HEK293 (cell line): ENCODE measurements at regions not wholly inside any gene's neighbourhood (a gene's known extent, or its start where the extent isn't known, plus 50 kb on each side); places are given as distances from the start of the nearest gene placed in this dataset.

Source experiments
- ATF2 ChIP-seq: fragments of 450-650 bp; formaldehyde crosslinking; IDR thresholded peaks from 2 replicates; pipeline ENCODE4 v1.5.1; 2016; ENCODE audit warnings: missing biosample characterization, missing genetic modification characterization, low read depth
- OSR2 ChIP-seq: fragments of 450-650 bp; formaldehyde crosslinking; IDR thresholded peaks from 2 replicates; pipeline ENCODE4 v1.5.1; 2016; ENCODE audit warnings: missing biosample characterization, missing genetic modification characterization
- ZNF202 ChIP-seq: fragments of 450-650 bp; formaldehyde crosslinking; IDR thresholded peaks from 2 replicates; pipeline ENCODE4 v1.5.1; 2016; ENCODE audit warnings: missing biosample characterization, missing genetic modification characterization, borderline replicate concordance
- ZNF324 ChIP-seq: fragments of 450-650 bp; formaldehyde crosslinking; IDR thresholded peaks from 2 replicates; pipeline ENCODE4 v1.5.1; 2016; ENCODE audit warnings: missing biosample characterization, missing genetic modification characterization
- ZNF350 ChIP-seq: fragments of 450-650 bp; formaldehyde crosslinking; IDR thresholded peaks from 2 replicates; pipeline ENCODE4 v1.5.0; 2017; ENCODE audit warnings: missing biosample characterization, mild to moderate bottlenecking, missing genetic modification characterization
- ZNF670 ChIP-seq: fragments of 450-650 bp; formaldehyde crosslinking; IDR thresholded peaks from 2 replicates; pipeline ENCODE4 v1.5.1; 2016; ENCODE audit warnings: missing biosample characterization, missing genetic modification characterization, low read depth
- ZNF707 ChIP-seq: fragments of 450-650 bp; formaldehyde crosslinking; IDR thresholded peaks from 2 replicates; pipeline ENCODE4 v1.5.1; 2016; ENCODE audit warnings: missing biosample characterization, missing genetic modification characterization
- TF ChIP-seq, protein P1 (sequence below): fragments of 450-650 bp; formaldehyde crosslinking; IDR thresholded peaks from 2 replicates; pipeline ENCODE4 v1.5.1; 2016; ENCODE audit warnings: missing biosample characterization, missing genetic modification characterization

DNA sequence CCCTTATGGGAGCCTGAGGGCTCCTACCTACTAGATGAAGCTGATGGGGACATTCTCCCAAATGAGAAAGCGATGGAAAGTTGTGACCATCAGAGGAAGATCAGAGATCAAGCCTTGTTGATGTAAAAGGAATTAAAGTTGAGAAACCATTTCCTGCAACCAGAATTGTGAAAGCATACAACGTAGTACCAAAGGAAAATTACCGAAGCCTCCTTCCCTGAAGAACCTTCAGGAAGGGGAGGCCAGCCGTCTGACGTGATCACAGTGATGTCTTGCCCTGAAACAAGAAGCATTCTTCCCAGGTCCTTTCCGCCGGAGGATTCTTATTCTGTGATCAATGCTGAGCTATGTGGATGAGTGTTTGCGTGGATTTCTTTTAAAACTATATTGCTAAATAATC is 211.6 kb upstream of the TNP1 start:
- TF ChIP-seq ZNF707 (tag by site-specific recombination) (no peak), ZNF324 (no peak), ZNF202 (tag by site-specific recombination) (no peak), OSR2 (tag by site-specific recombination) (no peak), ZNF670 (tag by site-specific recombination) (no peak), ATF2 (tag by site-specific recombination) (no peak), ZNF350 (tag by site-specific recombination) (no peak)
- TF ChIP-seq, protein P1, sequence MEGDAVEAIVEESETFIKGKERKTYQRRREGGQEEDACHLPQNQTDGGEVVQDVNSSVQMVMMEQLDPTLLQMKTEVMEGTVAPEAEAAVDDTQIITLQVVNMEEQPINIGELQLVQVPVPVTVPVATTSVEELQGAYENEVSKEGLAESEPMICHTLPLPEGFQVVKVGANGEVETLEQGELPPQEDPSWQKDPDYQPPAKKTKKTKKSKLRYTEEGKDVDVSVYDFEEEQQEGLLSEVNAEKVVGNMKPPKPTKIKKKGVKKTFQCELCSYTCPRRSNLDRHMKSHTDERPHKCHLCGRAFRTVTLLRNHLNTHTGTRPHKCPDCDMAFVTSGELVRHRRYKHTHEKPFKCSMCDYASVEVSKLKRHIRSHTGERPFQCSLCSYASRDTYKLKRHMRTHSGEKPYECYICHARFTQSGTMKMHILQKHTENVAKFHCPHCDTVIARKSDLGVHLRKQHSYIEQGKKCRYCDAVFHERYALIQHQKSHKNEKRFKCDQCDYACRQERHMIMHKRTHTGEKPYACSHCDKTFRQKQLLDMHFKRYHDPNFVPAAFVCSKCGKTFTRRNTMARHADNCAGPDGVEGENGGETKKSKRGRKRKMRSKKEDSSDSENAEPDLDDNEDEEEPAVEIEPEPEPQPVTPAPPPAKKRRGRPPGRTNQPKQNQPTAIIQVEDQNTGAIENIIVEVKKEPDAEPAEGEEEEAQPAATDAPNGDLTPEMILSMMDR (tag by site-specific recombination): no peak
